Calu3 (cell line): ENCODE measurements at regions not wholly inside any gene's neighbourhood (a gene's known extent, or its start where the extent isn't known, plus 50 kb on each side); places are given as distances from the start of the nearest gene placed in this dataset.

Experiments used
- BruUV-seq: library from RNA; stranded (reverse); fragments of 400-500 nt; replicated peaks from 2 replicates; lab custom pipeline; 2021; lab: Mats Ljungman, UMichigan
- CTCF ChIA-PET: fragments of 300-600 bp; sonication (Branson Sonifier 250); formaldehyde crosslinking; loops from one replicate; lab custom pipeline; 2022; ENCODE audit warnings: antibody characterized with exemption; lab: Charles Lee
- DNase-seq: peaks from one replicate; pipeline ENCODE4 v3.0.0; 2022
- H3K27ac Mint-ChIP-seq: one replicate; pipeline ENCODE4 v1.8.0; 2022; ENCODE audit warnings: mixed read lengths; ENCODE audit not compliant: unreplicated experiment
- H3K27me3 Mint-ChIP-seq: one replicate; pipeline ENCODE4 v1.8.0; 2022; ENCODE audit warnings: mixed read lengths; ENCODE audit not compliant: unreplicated experiment
- H3K36me3 Mint-ChIP-seq: one replicate; pipeline ENCODE4 v1.8.0; 2022; ENCODE audit warnings: mild to moderate bottlenecking, moderate library complexity, mixed read lengths; ENCODE audit not compliant: insufficient read depth, unreplicated experiment
- H3K4me1 Mint-ChIP-seq: one replicate; pipeline ENCODE4 v1.8.0; 2022; ENCODE audit warnings: mild to moderate bottlenecking, low read depth, mixed read lengths; ENCODE audit not compliant: unreplicated experiment
- H3K4me3 Mint-ChIP-seq: one replicate; pipeline ENCODE4 v1.8.0; 2022; ENCODE audit warnings: mild to moderate bottlenecking, low read depth, moderate library complexity, mixed read lengths; ENCODE audit not compliant: unreplicated experiment
- H3K9me3 Mint-ChIP-seq: one replicate; pipeline ENCODE4 v1.8.0; 2022; ENCODE audit warnings: low read depth, mixed read lengths; ENCODE audit not compliant: unreplicated experiment
- intact Hi-C: fragments of 100-400 bp; cut with micrococcal nuclease; formaldehyde crosslinking; loops from one replicate; pipeline ENCODE4 v1.10.0; 2022; ENCODE audit not compliant: unreplicated experiment
- TF ChIP-seq, protein P1 (sequence below): fragments of 200-600 bp; IDR thresholded peaks from one replicate; pipeline ENCODE4 v1.8.0; 2022; ENCODE audit warnings: antibody characterized with exemption; ENCODE audit not compliant: unreplicated experiment

- H3K27me3 Mint-ChIP-seq, result no peaks in the 10 kb centered on the region
- H3K9me3 Mint-ChIP-seq, result no peaks in the 10 kb centered on the region
- H3K27ac Mint-ChIP-seq, result no peak overlapping the region
- H3K4me1 Mint-ChIP-seq, result peaks cover 35% of the 10 kb centered on the region
- TF ChIP-seq, protein P1, sequence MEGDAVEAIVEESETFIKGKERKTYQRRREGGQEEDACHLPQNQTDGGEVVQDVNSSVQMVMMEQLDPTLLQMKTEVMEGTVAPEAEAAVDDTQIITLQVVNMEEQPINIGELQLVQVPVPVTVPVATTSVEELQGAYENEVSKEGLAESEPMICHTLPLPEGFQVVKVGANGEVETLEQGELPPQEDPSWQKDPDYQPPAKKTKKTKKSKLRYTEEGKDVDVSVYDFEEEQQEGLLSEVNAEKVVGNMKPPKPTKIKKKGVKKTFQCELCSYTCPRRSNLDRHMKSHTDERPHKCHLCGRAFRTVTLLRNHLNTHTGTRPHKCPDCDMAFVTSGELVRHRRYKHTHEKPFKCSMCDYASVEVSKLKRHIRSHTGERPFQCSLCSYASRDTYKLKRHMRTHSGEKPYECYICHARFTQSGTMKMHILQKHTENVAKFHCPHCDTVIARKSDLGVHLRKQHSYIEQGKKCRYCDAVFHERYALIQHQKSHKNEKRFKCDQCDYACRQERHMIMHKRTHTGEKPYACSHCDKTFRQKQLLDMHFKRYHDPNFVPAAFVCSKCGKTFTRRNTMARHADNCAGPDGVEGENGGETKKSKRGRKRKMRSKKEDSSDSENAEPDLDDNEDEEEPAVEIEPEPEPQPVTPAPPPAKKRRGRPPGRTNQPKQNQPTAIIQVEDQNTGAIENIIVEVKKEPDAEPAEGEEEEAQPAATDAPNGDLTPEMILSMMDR, result no peak
- DNase-seq, result no peak
- H3K4me3 Mint-ChIP-seq, result no peak overlapping the region
- CTCF ChIA-PET, result no interaction called here
- BruUV-seq, result no TSS peak
- H3K36me3 Mint-ChIP-seq, result no peaks in the 10 kb centered on the region
- intact Hi-C loops, result no loop called here
Measured at GRCh38 chr6:132019586-132019985, 68.4 kb upstream of the CCN2 start.

DNA sequence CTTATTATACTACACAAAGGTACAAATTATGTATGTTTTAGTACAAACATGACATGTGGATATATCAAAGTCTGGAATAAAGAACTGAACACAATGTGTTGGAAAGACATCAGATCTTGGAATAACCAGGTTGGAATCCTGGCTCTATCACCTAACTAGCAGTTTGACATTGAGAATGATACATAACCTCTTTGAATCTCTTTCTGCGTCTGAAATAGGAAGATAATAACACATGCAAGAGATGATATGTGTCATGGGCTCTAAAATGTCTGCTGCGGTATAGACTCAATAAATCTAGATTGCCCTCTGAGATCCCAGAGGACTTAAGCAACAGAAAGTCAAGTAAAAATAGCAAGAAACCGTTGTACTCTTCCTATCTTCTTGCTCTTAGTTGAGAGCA lies 66.8 kb upstream of the CCN2 start:
- no peaks in the 10 kb centered on the region for H3K36me3 Mint-ChIP-seq
- BruUV-seq, result no TSS peak
- H3K27me3 Mint-ChIP-seq, result no peaks in the 10 kb centered on the region
- CTCF ChIA-PET, result no interaction called here
- H3K27ac Mint-ChIP-seq, result no peak overlapping the region
- no peak for DNase-seq
- intact Hi-C loops, result no loop called here
- no peak overlapping the region for H3K4me3 Mint-ChIP-seq
- H3K4me1 Mint-ChIP-seq, result peaks cover 31% of the 10 kb centered on the region
- TF ChIP-seq, protein P1, result no peak
- no peaks in the 10 kb centered on the region for H3K9me3 Mint-ChIP-seq

GRCh38 chr6:132016396-132016795 lies 65.2 kb upstream of the CCN2 start:
- H3K27me3 Mint-ChIP-seq, result no peaks in the 10 kb centered on the region
- no peaks in the 10 kb centered on the region for H3K9me3 Mint-ChIP-seq
- CTCF ChIA-PET, result no interaction called here
- H3K4me1 Mint-ChIP-seq, result peaks cover 22% of the 10 kb centered on the region
- DNase-seq, result no peak
- no TSS peak for BruUV-seq
- no peak overlapping the region for H3K4me3 Mint-ChIP-seq
- H3K36me3 Mint-ChIP-seq, result no peaks in the 10 kb centered on the region
- no peak overlapping the region for H3K27ac Mint-ChIP-seq
- TF ChIP-seq, protein P1, result no peak
- intact Hi-C loops, result no loop called here

DNA sequence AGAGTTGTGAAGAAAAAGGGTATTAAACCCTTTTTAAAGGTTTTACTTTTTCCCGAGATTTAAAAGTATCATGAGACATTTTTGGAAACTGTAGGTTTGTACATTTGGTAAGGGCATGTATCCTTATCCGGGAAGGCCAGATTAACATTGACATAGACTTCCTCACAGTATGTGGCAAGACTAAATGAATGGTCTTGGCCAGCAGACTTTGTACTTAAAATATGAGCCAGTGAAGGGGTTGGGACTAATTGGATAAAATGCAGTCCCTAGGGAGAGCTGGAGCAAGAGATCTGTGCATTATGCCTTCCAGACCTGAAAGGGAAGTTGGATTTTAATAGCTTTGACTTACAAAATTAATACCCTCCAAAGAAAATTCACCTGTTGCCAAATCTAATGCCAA lies 60.4 kb upstream of the CCN2 start:
- TF ChIP-seq, protein P1, result no peak
- Mint-ChIP-seq H3K4me3 (no peak overlapping the region), H3K4me1 (no peaks in the 10 kb centered on the region), H3K27me3 (no peaks in the 10 kb centered on the region), H3K27ac (no peak overlapping the region), H3K36me3 (no peaks in the 10 kb centered on the region), H3K9me3 (no peaks in the 10 kb centered on the region)
- BruUV-seq, result no TSS peak
- DNase-seq, result no peak
- intact Hi-C loops, result no loop called here
- CTCF ChIA-PET, result no interaction called here
